ENCODE measurements at regions not wholly inside any gene's neighbourhood (a gene's known extent, or its start where the extent isn't known, plus 50 kb on each side); places are given as distances from the start of the nearest gene placed in this dataset.

GRCh38 chr22:47789171-47789570 lies 1026.7 kb downstream of the TBC1D22A start:
- Histone ChIP-seq H3K9ac (ENCODE audit: low read length) (no peak overlapping the region), H3F3A (ENCODE audit: insufficient read depth) (no peaks in the 10 kb centered on the region), H3K36me3 (ENCODE audit: low read length) (no peaks in the 10 kb centered on the region), H3K4me3 (ENCODE audit: insufficient read depth, low read length, poor library complexity, severe bottlenecking) (no peak overlapping the region), H3K9me3 (ENCODE audit: insufficient read depth, low read length) (no peaks in the 10 kb centered on the region), H3K27ac (ENCODE audit: low read depth, low read length) (no peak overlapping the region), H3K4me2 (ENCODE audit: low read depth, low read length, poor library complexity, severe bottlenecking) (no peak overlapping the region), H3K79me2 (ENCODE audit: insufficient read depth, low read length) (no peaks in the 10 kb centered on the region), H4K20me1 (ENCODE audit: low read depth, low read length) (no peaks in the 10 kb centered on the region), H2AFZ (ENCODE audit: low read depth, low read length, severe bottlenecking) (no peak overlapping the region), H3K27me3 (ENCODE audit: low read length) (no peaks in the 10 kb centered on the region), H3K9me2 (replicated peaks; ENCODE audit: insufficient read depth, low read length) (no peaks in the 10 kb centered on the region)
- TF ChIP-seq EZH2phosphoT487 (conservative IDR thresholded peaks at IDR 0.05; ENCODE audit: low read length) (no peak), CTCF (IDR thresholded peaks at IDR 0.05; ENCODE audit: insufficient read depth, low read length, poor library complexity, severe bottlenecking) (no peak)

DNA sequence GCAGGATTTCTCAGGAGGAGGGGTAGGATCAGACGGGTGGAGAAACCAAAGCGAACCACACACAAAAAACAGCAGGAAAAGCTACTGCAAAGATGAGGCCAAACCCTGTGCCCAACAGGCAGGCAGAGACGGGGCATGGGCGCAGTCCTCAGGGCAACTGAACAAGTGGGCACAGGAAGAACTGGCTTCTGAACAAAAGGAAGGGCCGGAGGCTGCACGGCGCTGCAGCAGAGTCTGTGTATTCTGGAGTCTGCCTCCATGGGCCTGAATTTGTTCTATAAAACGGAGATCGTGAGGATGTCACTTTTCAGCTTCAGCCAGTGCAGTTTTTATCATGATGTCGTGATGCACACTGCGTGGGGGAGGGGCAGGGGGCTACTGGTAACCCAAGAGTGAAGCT lies 1026.0 kb downstream of the TBC1D22A start:
- Histone ChIP-seq H3K9ac (ENCODE audit: low read length) (no peak overlapping the region), H3K79me2 (ENCODE audit: insufficient read depth, low read length) (no peaks in the 10 kb centered on the region), H3F3A (ENCODE audit: insufficient read depth) (no peaks in the 10 kb centered on the region), H3K9me3 (ENCODE audit: insufficient read depth, low read length) (no peaks in the 10 kb centered on the region), H3K36me3 (ENCODE audit: low read length) (no peaks in the 10 kb centered on the region), H4K20me1 (ENCODE audit: low read depth, low read length) (no peaks in the 10 kb centered on the region), H3K4me3 (ENCODE audit: insufficient read depth, low read length, poor library complexity, severe bottlenecking) (no peak overlapping the region), H3K27me3 (ENCODE audit: low read length) (no peaks in the 10 kb centered on the region), H3K4me2 (ENCODE audit: low read depth, low read length, poor library complexity, severe bottlenecking) (no peak overlapping the region), H2AFZ (ENCODE audit: low read depth, low read length, severe bottlenecking) (no peak overlapping the region), H3K9me2 (replicated peaks; ENCODE audit: insufficient read depth, low read length) (no peaks in the 10 kb centered on the region), H3K27ac (ENCODE audit: low read depth, low read length) (no peak overlapping the region)
- TF ChIP-seq EZH2phosphoT487 (conservative IDR thresholded peaks at IDR 0.05; ENCODE audit: low read length) (no peak), CTCF (IDR thresholded peaks at IDR 0.05; ENCODE audit: insufficient read depth, low read length, poor library complexity, severe bottlenecking) (no peak)

DNA sequence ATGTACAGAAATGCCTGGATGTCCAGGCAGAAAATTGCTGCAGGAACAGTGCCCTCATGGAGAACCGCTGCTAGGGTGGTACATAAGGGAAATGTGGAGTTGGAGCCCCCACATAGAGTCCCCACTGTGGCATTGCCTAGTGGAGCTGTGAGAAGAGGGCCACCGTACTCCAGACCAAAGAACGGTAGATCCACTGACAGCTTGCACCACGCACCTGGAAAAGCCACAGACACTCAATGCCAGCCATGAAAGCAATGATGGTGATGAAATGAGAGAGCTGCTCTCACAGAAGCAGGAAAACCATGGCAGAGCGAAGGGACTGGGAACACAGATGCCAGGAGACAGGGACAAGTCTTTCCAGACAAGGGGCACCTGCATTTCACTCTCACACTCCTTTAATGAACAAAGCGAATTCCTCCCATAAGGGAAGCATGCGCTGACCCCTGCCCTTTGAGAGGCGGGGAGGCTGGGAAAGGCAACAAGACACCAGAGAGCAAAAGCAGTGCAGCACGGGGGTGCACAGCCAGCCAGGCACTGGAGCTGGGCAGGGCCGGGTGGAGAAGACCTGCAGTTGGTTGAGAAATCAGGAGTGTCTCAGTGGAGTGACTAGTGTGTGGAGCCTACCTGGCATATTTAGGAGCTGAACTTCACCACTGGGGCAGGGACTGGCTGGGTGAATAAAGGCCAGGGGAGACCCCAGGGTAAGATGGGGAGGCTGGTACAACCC lies 1025.2 kb downstream of the TBC1D22A start:
- no peak overlapping the region for H3K27ac ChIP-seq (ENCODE audit: low read depth, low read length)
- H3K4me2 ChIP-seq (ENCODE audit: low read depth, low read length, poor library complexity, severe bottlenecking) = no peak overlapping the region
- TF ChIP-seq EZH2phosphoT487 (conservative IDR thresholded peaks at IDR 0.05; ENCODE audit: low read length) (no peak), CTCF (IDR thresholded peaks at IDR 0.05; ENCODE audit: insufficient read depth, low read length, poor library complexity, severe bottlenecking) (no peak)
- H3K36me3 ChIP-seq (ENCODE audit: low read length) = no peaks in the 10 kb centered on the region
- H3F3A ChIP-seq (ENCODE audit: insufficient read depth) = no peaks in the 10 kb centered on the region
- H3K4me3 ChIP-seq (ENCODE audit: insufficient read depth, low read length, poor library complexity, severe bottlenecking) = no peak overlapping the region
- no peaks in the 10 kb centered on the region for H3K79me2 ChIP-seq (ENCODE audit: insufficient read depth, low read length)
- H4K20me1 ChIP-seq (ENCODE audit: low read depth, low read length) = no peaks in the 10 kb centered on the region
- no peaks in the 10 kb centered on the region for H3K9me2 ChIP-seq (replicated peaks; ENCODE audit: insufficient read depth, low read length)
- H2AFZ ChIP-seq (ENCODE audit: low read depth, low read length, severe bottlenecking) = no peak overlapping the region
- no peak overlapping the region for H3K9ac ChIP-seq (ENCODE audit: low read length)
- H3K27me3 ChIP-seq (ENCODE audit: low read length) = no peaks in the 10 kb centered on the region
- no peaks in the 10 kb centered on the region for H3K9me3 ChIP-seq (ENCODE audit: insufficient read depth, low read length)
